H9 (cell line): ENCODE measurements at regions not wholly inside any gene's neighbourhood (a gene's known extent, or its start where the extent isn't known, plus 50 kb on each side); places are given as distances from the start of the nearest gene placed in this dataset.

Experiments
- DNase-seq: peaks from one replicate; pipeline ENCODE4 v3.0.0-alpha.2; 2017
- H2AFZ ChIP-seq: one replicate; pipeline ENCODE4 v1.6.1; 2013; ENCODE audit warnings: mild to moderate bottlenecking, low read length, control low read depth, moderate library complexity
- H2AK5ac ChIP-seq: 2 replicates; pipeline ENCODE4 v1.6.1; 2013; ENCODE audit warnings: low read length, control low read depth, mixed read lengths; ENCODE audit not compliant: insufficient read length
- H2BK120ac ChIP-seq: one replicate; pipeline ENCODE4 v1.6.1; 2013; ENCODE audit warnings: low read depth, mild to moderate bottlenecking, low read length, control low read depth, inconsistent platforms; ENCODE audit not compliant: poor library complexity, severe bottlenecking
- H2BK12ac ChIP-seq: 2 replicates; pipeline ENCODE4 v1.6.1; 2013; ENCODE audit warnings: low read length, control low read depth, mixed read lengths, low read depth; ENCODE audit not compliant: insufficient read length
- H2BK15ac ChIP-seq: 2 replicates; pipeline ENCODE4 v1.6.1; 2013; ENCODE audit warnings: low read depth, low read length, control low read depth
- H2BK20ac ChIP-seq: one replicate; pipeline ENCODE4 v1.6.1; 2013; ENCODE audit warnings: low read depth, mild to moderate bottlenecking, low read length, control low read depth, inconsistent platforms; ENCODE audit not compliant: poor library complexity, severe bottlenecking
- H2BK5ac ChIP-seq: 2 replicates; pipeline ENCODE4 v1.6.1; 2013; ENCODE audit warnings: low read length, control low read depth, mixed read lengths; ENCODE audit not compliant: insufficient read length
- H3K14ac ChIP-seq: 2 replicates; pipeline ENCODE4 v1.6.1; 2013; ENCODE audit warnings: low read length, control low read depth; ENCODE audit not compliant: insufficient read depth
- H3K18ac ChIP-seq: 2 replicates; pipeline ENCODE4 v1.6.1; 2013; ENCODE audit warnings: low read depth, mild to moderate bottlenecking, mixed read lengths, low read length, control low read depth; ENCODE audit not compliant: insufficient read length
- H3K23ac ChIP-seq: 2 replicates; pipeline ENCODE4 v1.6.1; 2013; ENCODE audit warnings: low read length, control low read depth, mixed read lengths, low read depth; ENCODE audit not compliant: insufficient read length
- H3K23me2 ChIP-seq: 2 replicates; pipeline ENCODE4 v1.6.1; 2013; ENCODE audit warnings: low read depth, mild to moderate bottlenecking, mixed read lengths, low read length, control low read depth; ENCODE audit not compliant: insufficient read length, poor library complexity, severe bottlenecking
- H3K27ac ChIP-seq: 2 replicates; pipeline ENCODE4 v1.5.1; 2013; ENCODE audit warnings: low read length, control low read depth, mixed read lengths, low read depth; ENCODE audit not compliant: insufficient read length
- H3K27me3 ChIP-seq: 2 replicates; pipeline ENCODE4 v1.6.1; 2013; ENCODE audit warnings: low read length, control low read depth, inconsistent platforms; ENCODE audit not compliant: insufficient read depth
- H3K4ac ChIP-seq: 2 replicates; pipeline ENCODE4 v1.6.1; 2013; ENCODE audit warnings: low read depth, mild to moderate bottlenecking, control low read depth, inconsistent platforms, low read length, moderate library complexity
- H3K4me1 ChIP-seq: 2 replicates; pipeline ENCODE4 v1.6.1; 2013; ENCODE audit warnings: low read length, control low read depth, inconsistent platforms; ENCODE audit not compliant: insufficient read depth
- H3K4me2 ChIP-seq: 2 replicates; pipeline ENCODE4 v1.6.1; 2013; ENCODE audit warnings: low read length, control low read depth, mixed read lengths; ENCODE audit not compliant: insufficient read length, insufficient read depth
- H3K56ac ChIP-seq: 2 replicates; pipeline ENCODE4 v1.6.1; 2013; ENCODE audit warnings: low read depth, mild to moderate bottlenecking, mixed read lengths, low read length, control low read depth; ENCODE audit not compliant: insufficient read length
- H3K79me1 ChIP-seq: 2 replicates; pipeline ENCODE4 v1.6.1; 2013; ENCODE audit warnings: low read depth, mild to moderate bottlenecking, moderate library complexity, low read length, control low read depth, inconsistent platforms; ENCODE audit not compliant: insufficient read depth, poor library complexity, severe bottlenecking
- H3K79me2 ChIP-seq: 2 replicates; pipeline ENCODE4 v1.6.1; 2013; ENCODE audit warnings: low read length, control low read depth, inconsistent platforms; ENCODE audit not compliant: insufficient read depth
- H3K9ac ChIP-seq: 2 replicates; pipeline ENCODE4 v1.6.1; 2013; ENCODE audit warnings: low read length, control low read depth, mixed read lengths; ENCODE audit not compliant: insufficient read length; ENCODE audit errors: extremely low read depth
- H3K9me3 ChIP-seq: one replicate; pipeline ENCODE4 v1.6.1; 2013; ENCODE audit warnings: low read depth, low read length, inconsistent platforms; ENCODE audit not compliant: control insufficient read depth
- H3T11ph ChIP-seq: one replicate; pipeline ENCODE4 v1.6.1; 2013; ENCODE audit warnings: mild to moderate bottlenecking, low read length, control low read depth, inconsistent platforms
- H4K20me1 ChIP-seq: one replicate; pipeline ENCODE4 v1.6.1; 2013; ENCODE audit not compliant: control insufficient read depth, insufficient read length, insufficient read depth
- H4K5ac ChIP-seq: 2 replicates; pipeline ENCODE4 v1.6.1; 2013; ENCODE audit warnings: low read depth, mild to moderate bottlenecking, mixed read lengths, low read length, control low read depth; ENCODE audit not compliant: insufficient read length
- H4K8ac ChIP-seq: replicated peaks from 2 replicates; pipeline ENCODE4 v1.6.1; 2013; ENCODE audit warnings: low read length, control low read depth, mixed read lengths, low read depth; ENCODE audit not compliant: insufficient read length
- H4K91ac ChIP-seq: 2 replicates; pipeline ENCODE4 v1.6.1; 2013; ENCODE audit warnings: low read depth, mild to moderate bottlenecking, moderate library complexity, mixed read lengths, low read length, control low read depth; ENCODE audit not compliant: insufficient read length
- H3K27ac Mint-ChIP-seq, 3 experiments: 2 replicates in 2 of 3; 3 replicates in 1 of 3; pipeline ENCODE4 v1.8.0; 2020 to 2021; ENCODE audit warnings: mixed read lengths in 3 of 3, mild to moderate bottlenecking in 1 of 3, moderate library complexity in 1 of 3
- H3K27me3 Mint-ChIP-seq: 2 replicates; pipeline ENCODE4 v1.8.0; 2021; ENCODE audit warnings: low read depth, mild to moderate bottlenecking, moderate library complexity, mixed read lengths
- H3K36me3 Mint-ChIP-seq, 3 experiments: 2 replicates in 2 of 3; 3 replicates in 1 of 3; pipeline ENCODE4 v1.8.0; 2020 to 2021; ENCODE audit warnings: low read depth in 3 of 3, mixed read lengths in 3 of 3; ENCODE audit not compliant: insufficient read depth in 1 of 3
- H3K4me1 Mint-ChIP-seq, 2 experiments: 2 replicates each; pipeline ENCODE4 v1.8.0; 2020; ENCODE audit warnings: mixed read lengths in 2 of 2
- H3K4me3 Mint-ChIP-seq, 2 experiments: 2 replicates in 1 of 2; 3 replicates in 1 of 2; pipeline ENCODE4 v1.8.0; 2020 to 2021; ENCODE audit warnings: mild to moderate bottlenecking in 2 of 2, mixed read lengths in 2 of 2, moderate library complexity in 1 of 2
- H3K9me3 Mint-ChIP-seq, 2 experiments: 2 replicates in 1 of 2; 3 replicates in 1 of 2; pipeline ENCODE4 v1.8.0; 2020; ENCODE audit warnings: mild to moderate bottlenecking in 2 of 2, mixed read lengths in 2 of 2, moderate library complexity in 1 of 2
- CTCF ChIP-seq: fragments of 200-600 bp; sonication (generic); conservative IDR thresholded peaks from 3 replicates; pipeline ENCODE4 v1.8.0; 2021; ENCODE audit warnings: antibody characterized with exemption, mild to moderate bottlenecking
- WGBS: extraction: QIAGEN DNeasy Blood & Tissue Kit; methylation state at CpG from one replicate; pipeline ENCODE4 v1.1.7; 2013; ENCODE audit warnings: missing lambda C conversion rate, low lambda C conversion rate, mixed read lengths; ENCODE audit not compliant: insufficient read length; ENCODE audit errors: extremely low coverage; 5-methylcytosine and 5-hydroxymethylcytosine counted together

GRCh38 chr18:71760541-71760940 is 783.6 kb downstream of the CBLN2 start:
- no CpG with 5 or more reads among the region's 5 CpGs for WGBS
- Histone ChIP-seq H4K91ac (no peak overlapping the region), H3K9me3 (no peaks in the 10 kb centered on the region), H2BK15ac (no peak overlapping the region), H2BK12ac (no peak overlapping the region), H2BK5ac (no peak overlapping the region), H3K27ac (no peak overlapping the region), H4K5ac (no peak overlapping the region), H3K27me3 (no peaks in the 10 kb centered on the region), H2BK120ac (no peak overlapping the region), H3T11ph (no peak overlapping the region), H3K14ac (no peak overlapping the region), H2AFZ (no peak overlapping the region), H3K18ac (no peak overlapping the region), H3K4me2 (no peak overlapping the region), H3K9ac (no peak overlapping the region), H3K56ac (no peak overlapping the region), H3K79me2 (no peaks in the 10 kb centered on the region), H2BK20ac (no peak overlapping the region), H3K4me1 (no peaks in the 10 kb centered on the region), H3K23ac (no peak overlapping the region), H2AK5ac (no peak overlapping the region), H3K79me1 (no peaks in the 10 kb centered on the region), H3K4ac (no peak overlapping the region), H4K8ac (no peak overlapping the region), H3K23me2 (no peaks in the 10 kb centered on the region), H4K20me1 (no peaks in the 10 kb centered on the region)
- H3K27me3 Mint-ChIP-seq = no peaks in the 10 kb centered on the region
- no peak overlapping the region for H3K27ac Mint-ChIP-seq
- TF ChIP-seq CTCF = no peak
- no peak overlapping the region for H3K4me3 Mint-ChIP-seq
- no peaks in the 10 kb centered on the region for H3K4me1 Mint-ChIP-seq
- peaks cover 0 to 10% (median 3%) of the 10 kb centered on the region in 3 experiments for H3K36me3 Mint-ChIP-seq
- H3K9me3 Mint-ChIP-seq = peaks cover 15% of the 10 kb centered on the region in 2 experiments
- no peak for DNase-seq
